GM23338 (cell line): ENCODE measurements at regions not wholly inside any gene's neighbourhood (a gene's known extent, or its start where the extent isn't known, plus 50 kb on each side); places are given as distances from the start of the nearest gene placed in this dataset.
A peak's percentile ranks its signal among the peaks of the same experiment; 100 is the strongest.

Experiments
- ATAC-seq: fragments of 200-7000 bp; cut with Tn5 transposase; 3 replicates; pipeline ENCODE4 v1.9.1; 2020
- DNase-seq: peaks from one replicate; pipeline ENCODE4 v3.0.0-alpha.2; 2015; ENCODE audit warnings: low spot score
- H2AFZ ChIP-seq: fragments of 200-600 bp; sonication (generic); 2 replicates; pipeline ENCODE4 v1.8.0; 2016; ENCODE audit warnings: antibody characterized with exemption, mild to moderate bottlenecking, moderate library complexity
- H3F3A ChIP-seq: fragments of 200-600 bp; sonication (generic); replicated peaks from 2 replicates; pipeline ENCODE4 v1.8.0; 2017; ENCODE audit warnings: antibody characterized with exemption, mixed run types, low read depth
- H3K27ac ChIP-seq: fragments of 200-600 bp; sonication (generic); 2 replicates; pipeline ENCODE4 v1.6.1; 2016; ENCODE audit warnings: low read depth
- H3K27me3 ChIP-seq: fragments of 200-600 bp; sonication (generic); 2 replicates; pipeline ENCODE4 v1.8.0; 2016; ENCODE audit warnings: mild to moderate bottlenecking, mixed run types, moderate library complexity; ENCODE audit not compliant: insufficient read depth
- H3K36me3 ChIP-seq: fragments of 200-600 bp; sonication (generic); 2 replicates; pipeline ENCODE4 v1.8.0; 2016; ENCODE audit warnings: mild to moderate bottlenecking; ENCODE audit not compliant: insufficient read depth
- H3K4me1 ChIP-seq: fragments of 200-600 bp; sonication (generic); 2 replicates; pipeline ENCODE4 v1.8.0; 2016; ENCODE audit warnings: mild to moderate bottlenecking, moderate library complexity; ENCODE audit not compliant: insufficient read depth
- H3K4me2 ChIP-seq: fragments of 200-600 bp; sonication (generic); 2 replicates; pipeline ENCODE4 v1.7.1; 2017; ENCODE audit warnings: mixed run types
- H3K4me3 ChIP-seq: fragments of 200-600 bp; sonication (generic); 2 replicates; pipeline ENCODE4 v1.6.1; 2016; ENCODE audit warnings: mixed run types
- H3K79me2 ChIP-seq: fragments of 200-600 bp; sonication (generic); replicated peaks from 2 replicates; pipeline ENCODE4 v1.8.0; 2017; ENCODE audit warnings: mild to moderate bottlenecking; ENCODE audit not compliant: insufficient read depth
- H3K9me2 ChIP-seq: fragments of 200-600 bp; sonication (generic); 2 replicates; pipeline ENCODE4 v1.8.0; 2017; ENCODE audit not compliant: insufficient read depth
- H4K20me1 ChIP-seq: fragments of 200-600 bp; sonication (generic); replicated peaks from 2 replicates; pipeline ENCODE4 v1.8.0; 2017; ENCODE audit warnings: mild to moderate bottlenecking; ENCODE audit not compliant: insufficient read depth
- H3K27ac Mint-ChIP-seq: 2 replicates; pipeline ENCODE4 v1.8.0; 2020; ENCODE audit warnings: inconsistent platforms, mild to moderate bottlenecking, moderate library complexity, mixed read lengths
- H3K27me3 Mint-ChIP-seq: 3 replicates; pipeline ENCODE4 v1.8.0; 2022; ENCODE audit warnings: low read depth, mild to moderate bottlenecking, moderate library complexity, mixed read lengths, inconsistent platforms; ENCODE audit not compliant: insufficient read depth, poor library complexity
- H3K36me3 Mint-ChIP-seq: 3 replicates; pipeline ENCODE4 v1.8.0; 2021; ENCODE audit warnings: low read depth, mild to moderate bottlenecking, inconsistent platforms, moderate library complexity, mixed read lengths
- H3K4me1 Mint-ChIP-seq: 3 replicates; pipeline ENCODE4 v1.8.0; 2020; ENCODE audit warnings: mild to moderate bottlenecking, inconsistent platforms, mixed read lengths
- H3K4me3 Mint-ChIP-seq: 3 replicates; pipeline ENCODE4 v1.8.0; 2021; ENCODE audit warnings: moderate library complexity, mild to moderate bottlenecking, inconsistent platforms, mixed read lengths
- H3K9me3 Mint-ChIP-seq: 3 replicates; pipeline ENCODE4 v1.8.0; 2020; ENCODE audit warnings: moderate library complexity, mild to moderate bottlenecking, inconsistent platforms, mixed read lengths
- CREB1 ChIP-seq: fragments of 250-450 bp; sonication (Bioruptor Pico); IDR thresholded peaks from 2 replicates; pipeline ENCODE4 v1.5.0; 2020; ENCODE audit warnings: low read depth, mild to moderate bottlenecking, moderate library complexity
- CTCF ChIP-seq, 2 experiments: fragments of 200-600 bp in 1 of 2; sonication (generic) in 1 of 2; conservative IDR thresholded peaks; 2 replicates each; pipeline versions ENCODE4 v1.5.1 to v1.6.1; 2016 to 2017; ENCODE audit warnings: antibody characterized with exemption in 2 of 2, low read depth in 2 of 2, mild to moderate bottlenecking in 2 of 2, moderate library complexity in 1 of 2
- EZH2 ChIP-seq: fragments of 200-600 bp; sonication (generic); IDR thresholded peaks from one replicate; pipeline ENCODE4 v1.8.0; 2017; ENCODE audit warnings: antibody characterized with exemption, mild to moderate bottlenecking, low read depth; ENCODE audit not compliant: unreplicated experiment
- EZH2phosphoT487 ChIP-seq: fragments of 200-600 bp; sonication (generic); IDR thresholded peaks from one replicate; pipeline ENCODE4 v1.8.1; 2018; ENCODE audit warnings: antibody characterized with exemption; ENCODE audit not compliant: unreplicated experiment
- JUNB ChIP-seq: IDR thresholded peaks from one replicate; pipeline ENCODE4 v1.6.1; 2016; ENCODE audit warnings: antibody characterized with exemption; ENCODE audit not compliant: unreplicated experiment
- POLR2AphosphoS5 ChIP-seq: IDR thresholded peaks from 2 replicates; pipeline ENCODE4 v1.6.1; 2016; ENCODE audit warnings: antibody characterized with exemption, low read depth
- STAT1 ChIP-seq: IDR thresholded peaks from one replicate; pipeline ENCODE4 v1.6.1; 2016; ENCODE audit warnings: antibody characterized with exemption; ENCODE audit not compliant: unreplicated experiment
- ZNF331 ChIP-seq: fragments of 250-450 bp; sonication (Bioruptor Pico); IDR thresholded peaks from 2 replicates; pipeline ENCODE4 v1.5.0; 2020; ENCODE audit warnings: low read depth, mild to moderate bottlenecking, moderate library complexity
- TF ChIP-seq, protein P1 (sequence below): fragments of 250-450 bp; sonication (Bioruptor Pico); IDR thresholded peaks from 2 replicates; pipeline ENCODE4 v1.5.0; 2020; ENCODE audit warnings: mild to moderate bottlenecking, moderate library complexity
- TF ChIP-seq, protein P2 (sequence below): IDR thresholded peaks from one replicate; pipeline ENCODE4 v1.6.1; 2018; ENCODE audit warnings: antibody characterized with exemption; ENCODE audit not compliant: unreplicated experiment

- TF ChIP-seq, protein P1, sequence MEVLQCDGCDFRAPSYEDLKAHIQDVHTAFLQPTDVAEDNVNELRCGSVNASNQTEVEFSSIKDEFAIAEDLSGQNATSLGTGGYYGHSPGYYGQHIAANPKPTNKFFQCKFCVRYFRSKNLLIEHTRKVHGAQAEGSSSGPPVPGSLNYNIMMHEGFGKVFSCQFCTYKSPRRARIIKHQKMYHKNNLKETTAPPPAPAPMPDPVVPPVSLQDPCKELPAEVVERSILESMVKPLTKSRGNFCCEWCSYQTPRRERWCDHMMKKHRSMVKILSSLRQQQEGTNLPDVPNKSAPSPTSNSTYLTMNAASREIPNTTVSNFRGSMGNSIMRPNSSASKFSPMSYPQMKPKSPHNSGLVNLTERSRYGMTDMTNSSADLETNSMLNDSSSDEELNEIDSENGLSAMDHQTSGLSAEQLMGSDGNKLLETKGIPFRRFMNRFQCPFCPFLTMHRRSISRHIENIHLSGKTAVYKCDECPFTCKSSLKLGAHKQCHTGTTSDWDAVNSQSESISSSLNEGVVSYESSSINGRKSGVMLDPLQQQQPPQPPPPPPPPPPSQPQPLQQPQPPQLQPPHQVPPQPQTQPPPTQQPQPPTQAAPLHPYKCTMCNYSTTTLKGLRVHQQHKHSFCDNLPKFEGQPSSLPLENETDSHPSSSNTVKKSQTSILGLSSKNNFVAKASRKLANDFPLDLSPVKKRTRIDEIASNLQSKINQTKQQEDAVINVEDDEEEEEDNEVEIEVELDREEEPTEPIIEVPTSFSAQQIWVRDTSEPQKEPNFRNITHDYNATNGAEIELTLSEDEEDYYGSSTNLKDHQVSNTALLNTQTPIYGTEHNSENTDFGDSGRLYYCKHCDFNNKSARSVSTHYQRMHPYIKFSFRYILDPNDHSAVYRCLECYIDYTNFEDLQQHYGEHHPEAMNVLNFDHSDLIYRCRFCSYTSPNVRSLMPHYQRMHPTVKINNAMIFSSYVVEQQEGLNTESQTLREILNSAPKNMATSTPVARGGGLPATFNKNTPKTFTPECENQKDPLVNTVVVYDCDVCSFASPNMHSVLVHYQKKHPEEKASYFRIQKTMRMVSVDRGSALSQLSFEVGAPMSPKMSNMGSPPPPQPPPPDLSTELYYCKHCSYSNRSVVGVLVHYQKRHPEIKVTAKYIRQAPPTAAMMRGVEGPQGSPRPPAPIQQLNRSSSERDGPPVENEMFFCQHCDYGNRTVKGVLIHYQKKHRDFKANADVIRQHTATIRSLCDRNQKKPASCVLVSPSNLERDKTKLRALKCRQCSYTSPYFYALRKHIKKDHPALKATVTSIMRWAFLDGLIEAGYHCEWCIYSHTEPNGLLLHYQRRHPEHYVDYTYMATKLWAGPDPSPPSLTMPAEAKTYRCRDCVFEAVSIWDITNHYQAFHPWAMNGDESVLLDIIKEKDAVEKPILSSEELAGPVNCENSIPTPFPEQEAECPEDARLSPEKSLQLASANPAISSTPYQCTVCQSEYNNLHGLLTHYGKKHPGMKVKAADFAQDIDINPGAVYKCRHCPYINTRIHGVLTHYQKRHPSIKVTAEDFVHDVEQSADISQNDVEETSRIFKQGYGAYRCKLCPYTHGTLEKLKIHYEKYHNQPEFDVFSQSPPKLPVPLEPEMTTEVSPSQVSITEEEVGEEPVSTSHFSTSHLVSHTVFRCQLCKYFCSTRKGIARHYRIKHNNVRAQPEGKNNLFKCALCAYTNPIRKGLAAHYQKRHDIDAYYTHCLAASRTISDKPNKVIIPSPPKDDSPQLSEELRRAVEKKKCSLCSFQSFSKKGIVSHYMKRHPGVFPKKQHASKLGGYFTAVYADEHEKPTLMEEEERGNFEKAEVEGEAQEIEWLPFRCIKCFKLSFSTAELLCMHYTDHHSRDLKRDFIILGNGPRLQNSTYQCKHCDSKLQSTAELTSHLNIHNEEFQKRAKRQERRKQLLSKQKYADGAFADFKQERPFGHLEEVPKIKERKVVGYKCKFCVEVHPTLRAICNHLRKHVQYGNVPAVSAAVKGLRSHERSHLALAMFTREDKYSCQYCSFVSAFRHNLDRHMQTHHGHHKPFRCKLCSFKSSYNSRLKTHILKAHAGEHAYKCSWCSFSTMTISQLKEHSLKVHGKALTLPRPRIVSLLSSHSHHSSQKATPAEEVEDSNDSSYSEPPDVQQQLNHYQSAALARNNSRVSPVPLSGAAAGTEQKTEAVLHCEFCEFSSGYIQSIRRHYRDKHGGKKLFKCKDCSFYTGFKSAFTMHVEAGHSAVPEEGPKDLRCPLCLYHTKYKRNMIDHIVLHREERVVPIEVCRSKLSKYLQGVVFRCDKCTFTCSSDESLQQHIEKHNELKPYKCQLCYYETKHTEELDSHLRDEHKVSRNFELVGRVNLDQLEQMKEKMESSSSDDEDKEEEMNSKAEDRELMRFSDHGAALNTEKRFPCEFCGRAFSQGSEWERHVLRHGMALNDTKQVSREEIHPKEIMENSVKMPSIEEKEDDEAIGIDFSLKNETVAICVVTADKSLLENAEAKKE = no peak
- TF ChIP-seq CREB1 (CRISPR knock-in tag) (no peak), EZH2phosphoT487 (no peak), ZNF331 (no peak), CTCF (conservative IDR thresholded peaks at IDR 0.05; ENCODE audit: low read depth in 2 of 2) (no peak)
Observed at GRCh38 chr6:92706976-92707375, 712.4 kb downstream of the EPHA7 start (continued).

DNA sequence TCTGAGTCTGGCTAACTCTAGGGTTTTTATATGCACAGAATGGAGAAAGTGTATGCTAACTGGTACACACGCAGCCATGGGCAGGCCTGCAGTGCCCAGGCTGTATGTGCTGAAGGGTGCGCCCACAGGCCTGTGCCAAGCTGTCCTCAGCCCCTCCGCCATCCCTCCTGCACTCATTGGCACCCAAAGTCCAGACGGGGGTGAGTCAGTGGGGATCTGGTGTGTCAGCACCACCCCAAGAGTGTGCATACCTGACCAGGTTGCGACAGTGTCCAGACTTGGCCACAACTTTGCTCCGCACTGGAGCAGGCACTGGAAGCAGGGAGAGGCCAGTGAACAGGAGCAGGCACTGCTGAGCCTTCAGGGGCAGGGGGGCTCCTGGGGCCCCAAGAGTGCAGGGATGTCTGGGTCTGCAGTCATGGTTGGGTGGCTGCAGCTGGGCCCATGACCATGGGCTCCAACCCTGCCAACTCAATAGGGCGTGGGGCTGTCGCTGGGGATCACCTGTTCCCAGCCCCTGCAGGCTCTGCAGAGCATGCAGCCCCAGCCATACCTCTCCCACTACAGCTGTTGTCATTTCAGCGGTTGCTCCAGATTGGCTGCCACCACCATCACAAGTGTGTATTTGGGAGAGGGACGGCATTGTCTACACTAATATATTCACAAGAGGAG lies 717.8 kb downstream of the EPHA7 start:
- no peaks in the 10 kb centered on the region for H4K20me1 ChIP-seq
- H3K9me2 ChIP-seq = no peaks in the 10 kb centered on the region
- no peaks in the 10 kb centered on the region for H3F3A ChIP-seq
- Mint-ChIP-seq H3K4me3 (no peak overlapping the region), H3K27me3 (no peaks in the 10 kb centered on the region), H3K9me3 (no peaks in the 10 kb centered on the region), H3K27ac (no peak overlapping the region), H3K4me1 (no peaks in the 10 kb centered on the region), H3K36me3 (no peaks in the 10 kb centered on the region)
- H3K4me2 ChIP-seq = no peak overlapping the region
- ATAC-seq = peak; percentile 58; the same call in 2 of the 3 replicates
- peak; percentile 8 for DNase-seq
- no peaks in the 10 kb centered on the region for H3K27me3 ChIP-seq
- H3K79me2 ChIP-seq = no peaks in the 10 kb centered on the region
- no peaks in the 10 kb centered on the region for H3K36me3 ChIP-seq
- no peak overlapping the region for H3K27ac ChIP-seq
- no peak overlapping the region for H2AFZ ChIP-seq
- H3K4me3 ChIP-seq = no peak overlapping the region
- no peaks in the 10 kb centered on the region for H3K4me1 ChIP-seq
- TF ChIP-seq CREB1 (CRISPR knock-in tag) = no peak
- TF ChIP-seq, protein P2, sequence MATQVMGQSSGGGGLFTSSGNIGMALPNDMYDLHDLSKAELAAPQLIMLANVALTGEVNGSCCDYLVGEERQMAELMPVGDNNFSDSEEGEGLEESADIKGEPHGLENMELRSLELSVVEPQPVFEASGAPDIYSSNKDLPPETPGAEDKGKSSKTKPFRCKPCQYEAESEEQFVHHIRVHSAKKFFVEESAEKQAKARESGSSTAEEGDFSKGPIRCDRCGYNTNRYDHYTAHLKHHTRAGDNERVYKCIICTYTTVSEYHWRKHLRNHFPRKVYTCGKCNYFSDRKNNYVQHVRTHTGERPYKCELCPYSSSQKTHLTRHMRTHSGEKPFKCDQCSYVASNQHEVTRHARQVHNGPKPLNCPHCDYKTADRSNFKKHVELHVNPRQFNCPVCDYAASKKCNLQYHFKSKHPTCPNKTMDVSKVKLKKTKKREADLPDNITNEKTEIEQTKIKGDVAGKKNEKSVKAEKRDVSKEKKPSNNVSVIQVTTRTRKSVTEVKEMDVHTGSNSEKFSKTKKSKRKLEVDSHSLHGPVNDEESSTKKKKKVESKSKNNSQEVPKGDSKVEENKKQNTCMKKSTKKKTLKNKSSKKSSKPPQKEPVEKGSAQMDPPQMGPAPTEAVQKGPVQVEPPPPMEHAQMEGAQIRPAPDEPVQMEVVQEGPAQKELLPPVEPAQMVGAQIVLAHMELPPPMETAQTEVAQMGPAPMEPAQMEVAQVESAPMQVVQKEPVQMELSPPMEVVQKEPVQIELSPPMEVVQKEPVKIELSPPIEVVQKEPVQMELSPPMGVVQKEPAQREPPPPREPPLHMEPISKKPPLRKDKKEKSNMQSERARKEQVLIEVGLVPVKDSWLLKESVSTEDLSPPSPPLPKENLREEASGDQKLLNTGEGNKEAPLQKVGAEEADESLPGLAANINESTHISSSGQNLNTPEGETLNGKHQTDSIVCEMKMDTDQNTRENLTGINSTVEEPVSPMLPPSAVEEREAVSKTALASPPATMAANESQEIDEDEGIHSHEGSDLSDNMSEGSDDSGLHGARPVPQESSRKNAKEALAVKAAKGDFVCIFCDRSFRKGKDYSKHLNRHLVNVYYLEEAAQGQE = no peak
- TF ChIP-seq JUNB = no peak
- TF ChIP-seq CTCF (conservative IDR thresholded peaks at IDR 0.05; ENCODE audit: low read depth in 2 of 2) = no peak
- no peak for TF ChIP-seq POLR2AphosphoS5
- TF ChIP-seq STAT1 = no peak
- TF ChIP-seq EZH2 = no peak
- no peak for TF ChIP-seq EZH2phosphoT487
